H1 (cell line): ENCODE measurements at regions not wholly inside any gene's neighbourhood (a gene's known extent, or its start where the extent isn't known, plus 50 kb on each side); places are given as distances from the start of the nearest gene placed in this dataset.

Source experiments
- CBX8 ChIP-seq: fragments of 300-800, 300-1000 bp; sonication (generic); IDR thresholded peaks from 2 replicates; pipeline ENCODE4 v1.7.1; 2016; ENCODE audit warnings: low read depth, low read length, borderline replicate concordance
- CTCF ChIP-seq, 3 experiments: IDR thresholded peaks; 1 replicate in 2 of 3; 2 replicates in 1 of 3; pipeline versions ENCODE4 v1.5.1 to v1.6.1; 2011; ENCODE audit warnings: low read length in 3 of 3, mild to moderate bottlenecking in 3 of 3, inconsistent platforms in 2 of 3, low read depth in 1 of 3, moderate library complexity in 1 of 3; ENCODE audit not compliant: insufficient read depth in 1 of 3; ENCODE audit errors: control extremely low read depth in 1 of 3
- SIX5 ChIP-seq: IDR thresholded peaks from 2 replicates; pipeline ENCODE4 v1.6.1; 2011; ENCODE audit warnings: mild to moderate bottlenecking, low read depth, low read length

- TF ChIP-seq CTCF (IDR thresholded peaks at IDR 0.05; ENCODE audit: control extremely low read depth in 1 of 3, insufficient read depth in 1 of 3, low read depth in 1 of 3, low read length in 3 of 3) (no peak), CBX8 (no peak), SIX5 (no peak)
These were observed 556.2 kb upstream of the TMPRSS15 start for GRCh38 chr21:18959817-18960216.
